Calu3 (cell line): ENCODE measurements at regions not wholly inside any gene's neighbourhood (a gene's known extent, or its start where the extent isn't known, plus 50 kb on each side); places are given as distances from the start of the nearest gene placed in this dataset.

ENCODE experiments used
- BruUV-seq: library from RNA; stranded (reverse); fragments of 400-500 nt; replicated peaks from 2 replicates; lab custom pipeline; 2021; lab: Mats Ljungman, UMichigan
- CTCF ChIA-PET: fragments of 300-600 bp; sonication (Branson Sonifier 250); formaldehyde crosslinking; loops from one replicate; lab custom pipeline; 2022; ENCODE audit warnings: antibody characterized with exemption; lab: Charles Lee
- DNase-seq: peaks from one replicate; pipeline ENCODE4 v3.0.0; 2022
- H3K27ac Mint-ChIP-seq: one replicate; pipeline ENCODE4 v1.8.0; 2022; ENCODE audit warnings: mixed read lengths; ENCODE audit not compliant: unreplicated experiment
- H3K27me3 Mint-ChIP-seq: one replicate; pipeline ENCODE4 v1.8.0; 2022; ENCODE audit warnings: mixed read lengths; ENCODE audit not compliant: unreplicated experiment
- H3K36me3 Mint-ChIP-seq: one replicate; pipeline ENCODE4 v1.8.0; 2022; ENCODE audit warnings: mild to moderate bottlenecking, moderate library complexity, mixed read lengths; ENCODE audit not compliant: insufficient read depth, unreplicated experiment
- H3K4me1 Mint-ChIP-seq: one replicate; pipeline ENCODE4 v1.8.0; 2022; ENCODE audit warnings: mild to moderate bottlenecking, low read depth, mixed read lengths; ENCODE audit not compliant: unreplicated experiment
- H3K4me3 Mint-ChIP-seq: one replicate; pipeline ENCODE4 v1.8.0; 2022; ENCODE audit warnings: mild to moderate bottlenecking, low read depth, moderate library complexity, mixed read lengths; ENCODE audit not compliant: unreplicated experiment
- H3K9me3 Mint-ChIP-seq: one replicate; pipeline ENCODE4 v1.8.0; 2022; ENCODE audit warnings: low read depth, mixed read lengths; ENCODE audit not compliant: unreplicated experiment
- intact Hi-C: fragments of 100-400 bp; cut with micrococcal nuclease; formaldehyde crosslinking; loops from one replicate; pipeline ENCODE4 v1.10.0; 2022; ENCODE audit not compliant: unreplicated experiment
- TF ChIP-seq, protein P1 (sequence below): fragments of 200-600 bp; IDR thresholded peaks from one replicate; pipeline ENCODE4 v1.8.0; 2022; ENCODE audit warnings: antibody characterized with exemption; ENCODE audit not compliant: unreplicated experiment

DNA sequence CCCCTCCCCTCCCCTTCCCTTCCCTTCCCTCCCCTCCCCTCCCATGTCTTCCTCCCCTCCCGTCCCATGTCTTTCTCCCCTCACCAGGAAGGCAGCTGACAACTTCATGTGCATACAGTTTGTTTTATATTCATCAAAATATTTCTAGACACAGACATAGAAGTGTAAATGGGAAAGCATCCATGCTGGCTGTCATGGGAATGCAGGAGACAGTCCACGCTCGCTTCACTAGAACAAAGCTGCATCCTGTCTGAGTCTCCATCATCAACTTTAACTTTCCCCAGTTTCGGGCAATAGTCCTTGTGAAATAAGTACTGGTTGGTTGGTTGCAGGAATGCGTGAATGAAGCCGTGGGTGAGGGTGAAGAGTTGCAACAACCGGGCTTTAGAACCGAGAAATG is 226.9 kb downstream of the DCDC2C start:
- intact Hi-C loops: no loop called here
- CTCF ChIA-PET: no interaction called here
- H3K9me3 Mint-ChIP-seq: peaks cover 11% of the 10 kb centered on the region
- no peaks in the 10 kb centered on the region for H3K36me3 Mint-ChIP-seq
- TF ChIP-seq, protein P1, sequence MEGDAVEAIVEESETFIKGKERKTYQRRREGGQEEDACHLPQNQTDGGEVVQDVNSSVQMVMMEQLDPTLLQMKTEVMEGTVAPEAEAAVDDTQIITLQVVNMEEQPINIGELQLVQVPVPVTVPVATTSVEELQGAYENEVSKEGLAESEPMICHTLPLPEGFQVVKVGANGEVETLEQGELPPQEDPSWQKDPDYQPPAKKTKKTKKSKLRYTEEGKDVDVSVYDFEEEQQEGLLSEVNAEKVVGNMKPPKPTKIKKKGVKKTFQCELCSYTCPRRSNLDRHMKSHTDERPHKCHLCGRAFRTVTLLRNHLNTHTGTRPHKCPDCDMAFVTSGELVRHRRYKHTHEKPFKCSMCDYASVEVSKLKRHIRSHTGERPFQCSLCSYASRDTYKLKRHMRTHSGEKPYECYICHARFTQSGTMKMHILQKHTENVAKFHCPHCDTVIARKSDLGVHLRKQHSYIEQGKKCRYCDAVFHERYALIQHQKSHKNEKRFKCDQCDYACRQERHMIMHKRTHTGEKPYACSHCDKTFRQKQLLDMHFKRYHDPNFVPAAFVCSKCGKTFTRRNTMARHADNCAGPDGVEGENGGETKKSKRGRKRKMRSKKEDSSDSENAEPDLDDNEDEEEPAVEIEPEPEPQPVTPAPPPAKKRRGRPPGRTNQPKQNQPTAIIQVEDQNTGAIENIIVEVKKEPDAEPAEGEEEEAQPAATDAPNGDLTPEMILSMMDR: no peak
- H3K27ac Mint-ChIP-seq: no peak overlapping the region
- no peak overlapping the region for H3K4me3 Mint-ChIP-seq
- no peaks in the 10 kb centered on the region for H3K27me3 Mint-ChIP-seq
- no TSS peak for BruUV-seq
- DNase-seq: no peak
- H3K4me1 Mint-ChIP-seq: no peaks in the 10 kb centered on the region

- Mint-ChIP-seq H3K36me3 (no peaks in the 10 kb centered on the region), H3K4me1 (no peaks in the 10 kb centered on the region), H3K27ac (no peak overlapping the region), H3K4me3 (no peak overlapping the region), H3K27me3 (no peaks in the 10 kb centered on the region), H3K9me3 (peaks cover 20% of the 10 kb centered on the region)
- no TSS peak for BruUV-seq
- DNase-seq: no peak
- TF ChIP-seq, protein P1: no peak
- CTCF ChIA-PET: no interaction called here
- intact Hi-C loops: no loop called here
Measured at GRCh38 chr2:3940661-3941060, 237.3 kb downstream of the DCDC2C start.

DNA sequence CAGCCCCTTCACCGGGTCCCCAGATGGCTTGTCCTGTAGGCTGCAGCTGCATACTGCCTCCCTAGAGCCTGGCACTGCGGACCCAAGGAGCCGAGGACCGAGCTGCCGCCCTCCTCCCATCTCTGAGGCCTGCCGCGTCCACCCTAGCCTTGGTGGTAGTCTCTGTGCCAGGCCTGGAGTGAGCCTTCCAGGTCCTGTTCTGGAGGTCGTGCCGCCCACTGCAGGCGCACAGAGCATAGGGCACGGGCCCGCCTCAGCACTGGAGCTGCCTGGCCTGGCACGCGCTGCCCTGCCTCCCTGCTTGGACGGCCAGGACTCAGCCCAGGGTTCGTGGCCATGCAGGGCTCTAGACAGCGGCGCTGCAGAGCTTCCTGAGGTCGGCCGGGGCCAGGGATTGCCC is 239.5 kb downstream of the DCDC2C start:
- H3K9me3 Mint-ChIP-seq: peaks cover 24% of the 10 kb centered on the region
- no peak overlapping the region for H3K4me3 Mint-ChIP-seq
- CTCF ChIA-PET: no interaction called here
- no peak for DNase-seq
- H3K36me3 Mint-ChIP-seq: no peaks in the 10 kb centered on the region
- H3K27me3 Mint-ChIP-seq: no peaks in the 10 kb centered on the region
- no peak overlapping the region for H3K27ac Mint-ChIP-seq
- no TSS peak for BruUV-seq
- TF ChIP-seq, protein P1: no peak
- H3K4me1 Mint-ChIP-seq: no peaks in the 10 kb centered on the region
- intact Hi-C loops: no loop called here

- intact Hi-C loops: no loop called here
- H3K27me3 Mint-ChIP-seq: no peaks in the 10 kb centered on the region
- no peak overlapping the region for H3K27ac Mint-ChIP-seq
- H3K4me1 Mint-ChIP-seq: no peaks in the 10 kb centered on the region
- DNase-seq: no peak
- no TSS peak for BruUV-seq
- CTCF ChIA-PET: no interaction called here
- no peaks in the 10 kb centered on the region for H3K36me3 Mint-ChIP-seq
- H3K9me3 Mint-ChIP-seq: peaks cover 18% of the 10 kb centered on the region
- no peak overlapping the region for H3K4me3 Mint-ChIP-seq
- TF ChIP-seq, protein P1: no peak
Measured at GRCh38 chr2:3944071-3944470, 240.7 kb downstream of the DCDC2C start.
